HepG2 (cell line): ENCODE measurements at regions not wholly inside any gene's neighbourhood (a gene's known extent, or its start where the extent isn't known, plus 50 kb on each side); places are given as distances from the start of the nearest gene placed in this dataset.

Experiments
- BHLHE40 ChIP-seq: IDR thresholded peaks from 2 replicates; pipeline ENCODE4 v1.6.1; 2011; ENCODE audit warnings: low read length, improper control_type of control experiment
- ETS1 ChIP-seq: sonication (generic); formaldehyde crosslinking; IDR thresholded peaks from 2 replicates; pipeline ENCODE4 v1.4.0; 2020; ENCODE audit warnings: missing genetic modification reagents
- HDAC6 ChIP-seq: fragments of 200-600 bp; sonication (generic); IDR thresholded peaks from 2 replicates; pipeline ENCODE4 v1.7.0; 2017; ENCODE audit warnings: mild to moderate bottlenecking, antibody characterized with exemption, low read length, low read depth
- HMG20B ChIP-seq: conservative IDR thresholded peaks from 2 replicates; pipeline ENCODE4 v1.6.1; 2016; ENCODE audit warnings: missing genetic modification reagents, missing compliant biosample characterization
- IRF9 ChIP-seq: sonication (generic); formaldehyde crosslinking; IDR thresholded peaks from 2 replicates; pipeline ENCODE4 v1.8.0; 2022; ENCODE audit warnings: missing genetic modification reagents, mild to moderate bottlenecking, borderline replicate concordance
- PBX2 ChIP-seq: IDR thresholded peaks from 2 replicates; pipeline ENCODE4 v1.6.1; 2016; ENCODE audit warnings: control low read depth
- TBL1XR1 ChIP-seq: fragments of 150-350 bp; IDR thresholded peaks from 2 replicates; pipeline ENCODE4 v1.6.1; 2014; ENCODE audit warnings: borderline replicate concordance, low read length; ENCODE audit not compliant: partially characterized antibody
- USF2 ChIP-seq, 2 experiments: sonication (generic) in 1 of 2; formaldehyde crosslinking in 1 of 2; IDR thresholded peaks; 2 replicates each; pipeline versions ENCODE4 v1.5.1 to v1.6.1; 2011 to 2020; ENCODE audit warnings: borderline replicate concordance in 1 of 2, low read depth in 1 of 2, low read length in 1 of 2, mild to moderate bottlenecking in 1 of 2, missing genetic modification reagents in 1 of 2, moderate library complexity in 1 of 2
- ZNF121 ChIP-seq: sonication (generic); formaldehyde crosslinking; IDR thresholded peaks from 2 replicates; pipeline ENCODE4 v1.5.0; 2020; ENCODE audit warnings: mild to moderate bottlenecking, missing genetic modification reagents
- ZNF207 ChIP-seq: fragments of 450-650 bp; IDR thresholded peaks from 2 replicates; pipeline ENCODE4 v1.6.1; 2016; ENCODE audit warnings: antibody characterized with exemption, borderline replicate concordance
- ZSCAN25 ChIP-seq: sonication (generic); formaldehyde crosslinking; IDR thresholded peaks from 2 replicates; pipeline ENCODE4 v1.8.0; 2022; ENCODE audit warnings: mild to moderate bottlenecking, missing genetic modification reagents

- no peak for TF ChIP-seq ETS1 (CRISPR knock-in tag)
- no peak for TF ChIP-seq USF2 (IDR thresholded peaks at IDR 0.05; ENCODE audit: low read depth, low read length)
- TF ChIP-seq USF2 (CRISPR knock-in tag; IDR thresholded peaks at IDR 0.05; ENCODE audit: borderline replicate concordance): no peak
- TF ChIP-seq TBL1XR1: no peak
- no peak for TF ChIP-seq ZSCAN25 (CRISPR knock-in tag)
- no peak for TF ChIP-seq IRF9
- TF ChIP-seq PBX2 (CRISPR knock-in tag): no peak
- TF ChIP-seq HMG20B (CRISPR knock-in tag): no peak
- TF ChIP-seq HDAC6: no peak
- TF ChIP-seq ZNF121: no peak
- TF ChIP-seq BHLHE40: no peak
- TF ChIP-seq ZNF207: no peak
Measured at GRCh38 chr11:25981998-25982397, 349.9 kb upstream of the ANO3 start.
